Calu3 (cell line): ENCODE measurements at regions not wholly inside any gene's neighbourhood (a gene's known extent, or its start where the extent isn't known, plus 50 kb on each side); places are given as distances from the start of the nearest gene placed in this dataset.

ENCODE experiments used
- BruUV-seq: library from RNA; stranded (reverse); fragments of 400-500 nt; replicated peaks from 2 replicates; lab custom pipeline; 2021; lab: Mats Ljungman, UMichigan
- CTCF ChIA-PET: fragments of 300-600 bp; sonication (Branson Sonifier 250); formaldehyde crosslinking; loops from one replicate; lab custom pipeline; 2022; ENCODE audit warnings: antibody characterized with exemption; lab: Charles Lee
- DNase-seq: peaks from one replicate; pipeline ENCODE4 v3.0.0; 2022
- H3K27ac Mint-ChIP-seq: one replicate; pipeline ENCODE4 v1.8.0; 2022; ENCODE audit warnings: mixed read lengths; ENCODE audit not compliant: unreplicated experiment
- H3K27me3 Mint-ChIP-seq: one replicate; pipeline ENCODE4 v1.8.0; 2022; ENCODE audit warnings: mixed read lengths; ENCODE audit not compliant: unreplicated experiment
- H3K36me3 Mint-ChIP-seq: one replicate; pipeline ENCODE4 v1.8.0; 2022; ENCODE audit warnings: mild to moderate bottlenecking, moderate library complexity, mixed read lengths; ENCODE audit not compliant: insufficient read depth, unreplicated experiment
- H3K4me1 Mint-ChIP-seq: one replicate; pipeline ENCODE4 v1.8.0; 2022; ENCODE audit warnings: mild to moderate bottlenecking, low read depth, mixed read lengths; ENCODE audit not compliant: unreplicated experiment
- H3K4me3 Mint-ChIP-seq: one replicate; pipeline ENCODE4 v1.8.0; 2022; ENCODE audit warnings: mild to moderate bottlenecking, low read depth, moderate library complexity, mixed read lengths; ENCODE audit not compliant: unreplicated experiment
- H3K9me3 Mint-ChIP-seq: one replicate; pipeline ENCODE4 v1.8.0; 2022; ENCODE audit warnings: low read depth, mixed read lengths; ENCODE audit not compliant: unreplicated experiment
- intact Hi-C: fragments of 100-400 bp; cut with micrococcal nuclease; formaldehyde crosslinking; loops from one replicate; pipeline ENCODE4 v1.10.0; 2022; ENCODE audit not compliant: unreplicated experiment
- TF ChIP-seq, protein P1 (sequence below): fragments of 200-600 bp; IDR thresholded peaks from one replicate; pipeline ENCODE4 v1.8.0; 2022; ENCODE audit warnings: antibody characterized with exemption; ENCODE audit not compliant: unreplicated experiment

DNA sequence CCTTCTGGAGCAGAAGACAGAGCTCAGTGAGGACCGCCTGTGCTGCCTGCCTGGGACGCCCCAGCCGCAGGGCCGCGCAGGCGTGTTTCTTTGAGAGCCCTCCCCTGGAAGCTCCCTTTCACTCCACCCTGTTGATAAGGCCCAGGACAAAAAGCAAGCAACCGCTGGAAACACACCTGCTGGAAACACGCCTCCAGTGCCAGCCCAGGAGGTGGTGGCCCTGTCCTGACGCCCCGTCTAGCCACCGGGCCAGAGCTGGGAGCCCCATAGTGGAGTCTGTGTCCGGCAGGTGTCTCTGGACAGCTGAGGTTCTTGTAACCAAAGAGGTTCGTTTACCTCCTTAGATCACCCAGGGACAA is 173.8 kb downstream of the KATNAL1 start:
- H3K36me3 Mint-ChIP-seq = no peaks in the 10 kb centered on the region
- H3K4me1 Mint-ChIP-seq = peaks cover 8% of the 10 kb centered on the region
- no peak for DNase-seq
- TF ChIP-seq, protein P1, sequence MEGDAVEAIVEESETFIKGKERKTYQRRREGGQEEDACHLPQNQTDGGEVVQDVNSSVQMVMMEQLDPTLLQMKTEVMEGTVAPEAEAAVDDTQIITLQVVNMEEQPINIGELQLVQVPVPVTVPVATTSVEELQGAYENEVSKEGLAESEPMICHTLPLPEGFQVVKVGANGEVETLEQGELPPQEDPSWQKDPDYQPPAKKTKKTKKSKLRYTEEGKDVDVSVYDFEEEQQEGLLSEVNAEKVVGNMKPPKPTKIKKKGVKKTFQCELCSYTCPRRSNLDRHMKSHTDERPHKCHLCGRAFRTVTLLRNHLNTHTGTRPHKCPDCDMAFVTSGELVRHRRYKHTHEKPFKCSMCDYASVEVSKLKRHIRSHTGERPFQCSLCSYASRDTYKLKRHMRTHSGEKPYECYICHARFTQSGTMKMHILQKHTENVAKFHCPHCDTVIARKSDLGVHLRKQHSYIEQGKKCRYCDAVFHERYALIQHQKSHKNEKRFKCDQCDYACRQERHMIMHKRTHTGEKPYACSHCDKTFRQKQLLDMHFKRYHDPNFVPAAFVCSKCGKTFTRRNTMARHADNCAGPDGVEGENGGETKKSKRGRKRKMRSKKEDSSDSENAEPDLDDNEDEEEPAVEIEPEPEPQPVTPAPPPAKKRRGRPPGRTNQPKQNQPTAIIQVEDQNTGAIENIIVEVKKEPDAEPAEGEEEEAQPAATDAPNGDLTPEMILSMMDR = no peak
- H3K27ac Mint-ChIP-seq = no peak overlapping the region
- intact Hi-C loops = loop anchor here (2.0 to 5.0 kb wide), 2 partner anchors 329 to 447 kb away; no protein-coding TSS in a partner anchor
- no peaks in the 10 kb centered on the region for H3K27me3 Mint-ChIP-seq
- no TSS peak for BruUV-seq
- CTCF ChIA-PET = no interaction called here
- H3K4me3 Mint-ChIP-seq = no peak overlapping the region
- H3K9me3 Mint-ChIP-seq = no peaks in the 10 kb centered on the region

GRCh38 chr13:30132623-30133553 is 174.5 kb downstream of the KATNAL1 start:
- CTCF ChIA-PET = interaction anchor here (0.5 to 1.3 kb wide), 12 partner anchors 9 to 448 kb away, joined by 3 to 17 read pairs (median 4); no protein-coding TSS in a partner anchor
- no peak overlapping the region for H3K27ac Mint-ChIP-seq
- intact Hi-C loops = loop anchor here (1.0 to 5.0 kb wide), 3 partner anchors 25 to 448 kb away; no protein-coding TSS in a partner anchor
- no peaks in the 10 kb centered on the region for H3K36me3 Mint-ChIP-seq
- peaks cover 8% of the 10 kb centered on the region for H3K4me1 Mint-ChIP-seq
- no peaks in the 10 kb centered on the region for H3K9me3 Mint-ChIP-seq
- H3K4me3 Mint-ChIP-seq = no peak overlapping the region
- TF ChIP-seq, protein P1 = peak; percentile 85
- BruUV-seq = no TSS peak
- H3K27me3 Mint-ChIP-seq = no peaks in the 10 kb centered on the region
- peak; percentile 92 for DNase-seq

GRCh38 chr13:30129411-30129810 is 177.9 kb downstream of the KATNAL1 start:
- BruUV-seq = no TSS peak
- Mint-ChIP-seq H3K9me3 (no peaks in the 10 kb centered on the region), H3K36me3 (no peaks in the 10 kb centered on the region), H3K4me1 (peaks cover 16% of the 10 kb centered on the region), H3K27me3 (no peaks in the 10 kb centered on the region), H3K4me3 (no peak overlapping the region), H3K27ac (no peak overlapping the region)
- intact Hi-C loops = no loop called here
- TF ChIP-seq, protein P1 = no peak
- CTCF ChIA-PET = no interaction called here
- no peak for DNase-seq

- intact Hi-C loops = no loop called here
- no peak overlapping the region for H3K27ac Mint-ChIP-seq
- TF ChIP-seq, protein P1 = no peak
- no peaks in the 10 kb centered on the region for H3K27me3 Mint-ChIP-seq
- no peak for DNase-seq
- CTCF ChIA-PET = no interaction called here
- H3K9me3 Mint-ChIP-seq = no peaks in the 10 kb centered on the region
- BruUV-seq = no TSS peak
- H3K4me3 Mint-ChIP-seq = no peak overlapping the region
- H3K4me1 Mint-ChIP-seq = peaks cover 16% of the 10 kb centered on the region
- H3K36me3 Mint-ChIP-seq = no peaks in the 10 kb centered on the region
These were observed 178.8 kb downstream of the KATNAL1 start for GRCh38 chr13:30128591-30128990.
